GM12878 (cell line): ENCODE measurements at regions not wholly inside any gene's neighbourhood (a gene's known extent, or its start where the extent isn't known, plus 50 kb on each side); places are given as distances from the start of the nearest gene placed in this dataset.

Experiments
- CTCF ChIP-seq, 3 experiments: IDR thresholded peaks in 2 of 3; conservative IDR thresholded peaks in 1 of 3; 2 replicates each; pipeline ENCODE4 v1.5.1; 2011; ENCODE audit warnings: low read depth in 3 of 3, low read length in 3 of 3, mild to moderate bottlenecking in 3 of 3, control low read depth in 2 of 3, moderate library complexity in 2 of 3, inconsistent platforms in 1 of 3, mixed read lengths in 1 of 3; ENCODE audit not compliant: control insufficient read depth in 2 of 3, insufficient read depth in 1 of 3; ENCODE audit errors: extremely low read depth in 1 of 3
- EGR1 ChIP-seq, 2 experiments: IDR thresholded peaks; 1 replicate in 1 of 2; 2 replicates in 1 of 2; pipeline ENCODE4 v1.6.1; 2011 to 2012; ENCODE audit warnings: low read depth in 2 of 2, low read length in 2 of 2, borderline replicate concordance in 1 of 2, mild to moderate bottlenecking in 1 of 2, moderate library complexity in 1 of 2
- REST ChIP-seq: IDR thresholded peaks from 2 replicates; pipeline ENCODE4 v1.6.1; 2012; ENCODE audit warnings: mild to moderate bottlenecking, low read depth, low read length
- TBL1XR1 ChIP-seq: IDR thresholded peaks from 2 replicates; pipeline ENCODE4 v1.6.1; 2012; ENCODE audit warnings: low read depth, low read length, improper control_type of control experiment
- YY1 ChIP-seq: IDR thresholded peaks from 2 replicates; pipeline ENCODE4 v1.6.1; 2011; ENCODE audit warnings: low read depth, mild to moderate bottlenecking, low read length
- TF ChIP-seq, protein P1 (sequence below): IDR thresholded peaks from 2 replicates; pipeline ENCODE4 v1.6.1; 2012; ENCODE audit warnings: low read length, inconsistent platforms

GRCh38 chr4:71938776-71939175 is 93.0 kb upstream of the NPFFR2 start:
- no peak for TF ChIP-seq CTCF (IDR thresholded peaks at IDR 0.05 in 2 of 3, conservative IDR thresholded peaks at IDR 0.05 in 1 of 3; ENCODE audit: control insufficient read depth in 2 of 3, extremely low read depth in 1 of 3, insufficient read depth in 1 of 3, low read depth in 3 of 3, low read length in 3 of 3)
- no peak for TF ChIP-seq EGR1 (IDR thresholded peaks at IDR 0.05; ENCODE audit: borderline replicate concordance in 1 of 2, low read depth in 2 of 2, low read length in 2 of 2)
- TF ChIP-seq, protein P1, sequence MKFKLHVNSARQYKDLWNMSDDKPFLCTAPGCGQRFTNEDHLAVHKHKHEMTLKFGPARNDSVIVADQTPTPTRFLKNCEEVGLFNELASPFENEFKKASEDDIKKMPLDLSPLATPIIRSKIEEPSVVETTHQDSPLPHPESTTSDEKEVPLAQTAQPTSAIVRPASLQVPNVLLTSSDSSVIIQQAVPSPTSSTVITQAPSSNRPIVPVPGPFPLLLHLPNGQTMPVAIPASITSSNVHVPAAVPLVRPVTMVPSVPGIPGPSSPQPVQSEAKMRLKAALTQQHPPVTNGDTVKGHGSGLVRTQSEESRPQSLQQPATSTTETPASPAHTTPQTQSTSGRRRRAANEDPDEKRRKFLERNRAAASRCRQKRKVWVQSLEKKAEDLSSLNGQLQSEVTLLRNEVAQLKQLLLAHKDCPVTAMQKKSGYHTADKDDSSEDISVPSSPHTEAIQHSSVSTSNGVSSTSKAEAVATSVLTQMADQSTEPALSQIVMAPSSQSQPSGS = no peak
- no peak for TF ChIP-seq TBL1XR1
- no peak for TF ChIP-seq REST
- no peak for TF ChIP-seq YY1
